ENCODE measurements at regions not wholly inside any gene's neighbourhood (a gene's known extent, or its start where the extent isn't known, plus 50 kb on each side); places are given as distances from the start of the nearest gene placed in this dataset.
A peak's percentile ranks its signal among the peaks of the same experiment; 100 is the strongest.

DNA sequence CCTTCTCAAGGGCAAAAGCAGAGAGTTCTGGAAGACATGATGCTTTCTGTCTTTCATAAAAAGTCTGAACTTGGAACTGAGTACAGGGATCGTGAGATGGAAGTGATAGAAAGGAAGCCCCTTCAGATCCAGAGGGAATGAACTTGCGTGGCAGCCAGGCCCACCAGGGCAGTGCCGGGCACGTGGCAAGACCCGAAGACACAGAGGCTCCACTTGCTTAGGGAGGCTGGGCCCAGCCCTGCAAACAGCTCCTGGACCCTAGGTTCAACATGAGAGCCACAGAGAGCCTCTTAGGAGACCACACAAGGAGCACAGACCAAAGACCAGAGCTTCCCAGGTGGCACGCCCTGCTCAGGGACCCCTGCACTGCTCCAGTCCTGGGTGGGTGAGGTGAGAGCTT is 155.4 kb upstream of the SMIM21 start:
- H3K4me1 ChIP-seq: peaks cover 23% of the 10 kb centered on the region
- no peak for DNase-seq
- no peak overlapping the region; the same call in none of the 2 replicates for H3K27ac ChIP-seq
- H3K4me3 ChIP-seq: no peak overlapping the region
- no peaks in the 10 kb centered on the region for H3K9me3 ChIP-seq (replicated peaks)
- no peaks in the 10 kb centered on the region for H3K36me3 ChIP-seq
- H3K27me3 ChIP-seq: no peaks in the 10 kb centered on the region

GRCh38 chr18:75582406-75582821 is 154.9 kb upstream of the SMIM21 start:
- Histone ChIP-seq H3K27ac (peak overlapping the region; percentile 35), H3K9me3 (replicated peaks) (no peaks in the 10 kb centered on the region), H3K4me1 (peaks cover 23% of the 10 kb centered on the region), H3K36me3 (no peaks in the 10 kb centered on the region), H3K4me3 (no peak overlapping the region), H3K27me3 (no peaks in the 10 kb centered on the region)
- DNase-seq: peak in 1 of 2 experiments; percentile 6

- Histone ChIP-seq H3K4me3 (no peak overlapping the region), H3K4me1 (peaks cover 23% of the 10 kb centered on the region), H3K27me3 (no peaks in the 10 kb centered on the region), H3K27ac (peak overlapping the region; percentile 35), H3K36me3 (no peaks in the 10 kb centered on the region), H3K9me3 (replicated peaks) (no peaks in the 10 kb centered on the region)
- DNase-seq: no peak
Observed at GRCh38 chr18:75581336-75582131, 154.0 kb upstream of the SMIM21 start.

- Histone ChIP-seq H3K4me3 (no peak overlapping the region), H3K27me3 (no peaks in the 10 kb centered on the region), H3K9me3 (replicated peaks) (no peaks in the 10 kb centered on the region), H3K36me3 (no peaks in the 10 kb centered on the region), H3K4me1 (no peaks in the 10 kb centered on the region), H3K27ac (no peak overlapping the region)
- DNase-seq: no peak
Observed at GRCh38 chr18:75574187-75574586, 146.7 kb upstream of the SMIM21 start.

GRCh38 chr18:75563150-75563549 is 135.6 kb upstream of the SMIM21 start:
- no peak for DNase-seq
- H3K4me3 ChIP-seq: no peak overlapping the region
- no peak overlapping the region for H3K27ac ChIP-seq
- no peaks in the 10 kb centered on the region for H3K9me3 ChIP-seq (replicated peaks)
- H3K4me1 ChIP-seq: no peaks in the 10 kb centered on the region
- H3K27me3 ChIP-seq: no peaks in the 10 kb centered on the region
- H3K36me3 ChIP-seq: no peaks in the 10 kb centered on the region

DNA sequence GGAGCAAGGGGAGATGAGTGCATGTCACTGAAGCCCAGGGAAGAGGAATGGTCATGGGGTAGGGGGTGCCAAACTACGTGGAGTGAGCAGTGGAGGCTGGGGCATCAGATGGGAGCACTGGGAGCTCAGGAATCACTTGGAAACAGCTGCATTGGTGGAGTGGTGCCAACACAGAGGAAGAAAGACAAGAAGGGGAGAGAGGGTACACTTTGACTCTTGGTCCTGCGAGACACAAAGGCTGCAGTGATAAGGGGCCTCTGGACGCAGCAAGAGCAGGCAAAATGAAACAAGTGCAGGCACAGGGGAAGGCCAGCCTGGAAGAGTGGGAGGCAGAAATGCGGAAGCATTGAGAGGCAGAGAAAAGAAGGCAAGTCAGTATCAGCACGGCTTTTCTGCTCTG is 134.7 kb upstream of the SMIM21 start:
- DNase-seq: peak in 1 of 2 experiments; percentile 9

GRCh38 chr18:75558790-75559189 is 131.3 kb upstream of the SMIM21 start:
- H3K9me3 ChIP-seq (replicated peaks): no peaks in the 10 kb centered on the region
- DNase-seq: no peak

More for the DNA sequence above, 134.7 kb upstream of the SMIM21 start:
- no peaks in the 10 kb centered on the region for H3K4me1 ChIP-seq
- no peaks in the 10 kb centered on the region for H3K27me3 ChIP-seq
- H3K4me3 ChIP-seq: no peak overlapping the region
- no peaks in the 10 kb centered on the region for H3K36me3 ChIP-seq
- no peak overlapping the region for H3K27ac ChIP-seq
- no peaks in the 10 kb centered on the region for H3K9me3 ChIP-seq (replicated peaks)

GRCh38 chr18:75556841-75557240 is 129.3 kb upstream of the SMIM21 start:
- H3K9me3 ChIP-seq (replicated peaks): no peaks in the 10 kb centered on the region
- H3K27ac ChIP-seq: no peak overlapping the region
- H3K4me1 ChIP-seq: no peaks in the 10 kb centered on the region
- no peaks in the 10 kb centered on the region for H3K27me3 ChIP-seq
- no peak overlapping the region for H3K4me3 ChIP-seq
- no peak for DNase-seq
- H3K36me3 ChIP-seq: no peaks in the 10 kb centered on the region

More at GRCh38 chr18:75558790-75559189, 131.3 kb upstream of the SMIM21 start:
- Histone ChIP-seq H3K36me3 (no peaks in the 10 kb centered on the region), H3K4me3 (no peak overlapping the region), H3K27ac (no peak overlapping the region), H3K4me1 (no peaks in the 10 kb centered on the region), H3K27me3 (no peaks in the 10 kb centered on the region)

DNA sequence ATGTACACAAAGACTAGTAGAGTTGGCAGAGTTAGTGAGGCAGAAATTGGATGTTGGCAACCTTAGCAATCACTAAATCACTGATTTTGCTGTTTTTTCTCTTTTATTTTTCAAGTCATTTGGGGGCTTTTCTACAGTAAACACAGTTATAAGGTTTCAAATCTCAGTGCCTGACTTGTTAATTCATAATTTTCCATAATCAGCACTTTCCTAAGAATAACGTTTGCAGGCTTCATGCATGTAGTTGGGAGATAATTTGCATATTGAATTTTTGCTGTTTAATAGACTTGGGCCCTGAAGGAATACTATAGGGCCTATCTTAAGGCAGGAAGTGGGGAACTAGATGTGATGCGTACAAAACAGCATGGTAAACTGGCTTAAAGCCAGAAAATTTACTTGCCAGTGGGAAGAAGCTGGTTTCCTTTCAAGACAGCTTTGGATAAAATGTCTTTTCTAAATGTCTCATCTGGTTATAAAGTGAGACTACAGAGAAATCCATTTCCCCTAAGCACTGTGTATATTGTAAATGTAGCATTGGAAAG is 127.2 kb upstream of the SMIM21 start:
- DNase-seq: no peak
- Histone ChIP-seq H3K27me3 (no peaks in the 10 kb centered on the region), H3K36me3 (no peaks in the 10 kb centered on the region), H3K9me3 (replicated peaks) (no peaks in the 10 kb centered on the region), H3K4me1 (no peaks in the 10 kb centered on the region), H3K4me3 (no peak overlapping the region), H3K27ac (no peak overlapping the region)

DNA sequence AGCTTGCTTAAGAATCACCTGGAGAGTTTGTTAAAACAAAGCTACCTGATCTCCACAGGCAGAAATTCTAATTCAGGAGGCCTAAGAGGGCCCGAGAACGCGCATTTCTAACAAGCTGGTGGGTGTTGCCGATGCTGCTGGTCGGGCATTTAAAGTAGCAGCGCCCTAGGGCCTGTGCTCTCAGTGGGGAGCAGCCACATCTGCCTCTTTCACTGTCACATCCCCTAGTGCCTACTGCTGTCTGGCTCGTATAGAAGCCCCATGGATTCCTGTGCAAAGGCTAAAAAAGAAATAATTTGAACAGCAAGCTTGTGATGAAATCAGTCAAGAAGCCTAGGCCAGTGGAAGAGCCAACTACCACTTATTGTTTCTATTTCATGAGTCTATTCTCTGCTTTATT is 126.7 kb upstream of the SMIM21 start:
- Histone ChIP-seq H3K9me3 (replicated peaks) (no peaks in the 10 kb centered on the region), H3K4me1 (no peaks in the 10 kb centered on the region), H3K4me3 (no peak overlapping the region), H3K36me3 (no peaks in the 10 kb centered on the region), H3K27me3 (no peaks in the 10 kb centered on the region), H3K27ac (no peak overlapping the region)
- DNase-seq: no peak

DNA sequence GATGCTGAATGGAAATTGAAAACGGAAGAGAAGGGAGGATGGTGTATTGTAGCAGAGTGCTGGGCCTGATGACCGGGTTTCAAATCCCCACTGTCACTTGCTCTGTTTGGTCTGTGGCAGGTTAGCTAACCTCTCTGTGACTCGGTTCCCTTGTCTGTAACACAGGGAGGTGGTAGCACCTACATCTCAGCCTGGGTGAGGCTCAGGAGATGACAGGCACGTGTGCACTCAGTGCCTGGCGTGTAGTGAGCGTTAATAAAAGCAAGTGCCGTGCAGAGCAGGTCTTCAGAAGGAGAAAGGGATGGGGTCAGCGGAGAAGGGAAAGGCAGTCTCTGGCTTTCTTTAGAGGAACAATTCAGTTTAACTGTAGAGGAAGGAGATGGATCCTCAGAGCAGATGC is 125.5 kb upstream of the SMIM21 start:
- H3K4me1 ChIP-seq: no peaks in the 10 kb centered on the region

DNA sequence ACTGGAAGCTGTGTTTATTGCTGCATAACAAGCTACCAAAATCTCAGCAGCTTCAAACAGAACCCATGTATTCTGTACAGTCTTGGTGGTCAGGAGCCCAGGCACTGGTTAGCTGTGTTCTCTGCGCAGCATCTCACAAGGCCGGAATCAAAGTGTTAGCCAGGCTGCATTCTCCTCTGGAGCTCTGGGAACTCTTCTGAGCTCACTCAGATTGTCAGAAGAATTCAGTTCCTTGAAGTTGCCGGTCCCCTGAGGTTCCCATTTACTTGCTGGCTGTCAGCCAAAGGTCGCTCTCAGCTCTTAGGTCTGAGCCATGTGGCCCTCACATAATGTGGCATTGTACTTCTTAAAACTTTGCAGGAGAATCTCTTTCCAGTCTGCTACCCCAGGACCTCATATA is 123.6 kb upstream of the SMIM21 start:
- H3K9me3 ChIP-seq (replicated peaks): no peaks in the 10 kb centered on the region
- no peaks in the 10 kb centered on the region for H3K27me3 ChIP-seq
- H3K4me3 ChIP-seq: no peak overlapping the region
- peak in 1 of 2 experiments; percentile 28 for DNase-seq
- H3K36me3 ChIP-seq: no peaks in the 10 kb centered on the region
- no peaks in the 10 kb centered on the region for H3K4me1 ChIP-seq
- no peak overlapping the region for H3K27ac ChIP-seq

More for the DNA sequence above, 125.5 kb upstream of the SMIM21 start:
- H3K27me3 ChIP-seq: no peaks in the 10 kb centered on the region
- no peak overlapping the region for H3K27ac ChIP-seq
- no peaks in the 10 kb centered on the region for H3K36me3 ChIP-seq
- DNase-seq: no peak
- H3K4me3 ChIP-seq: no peak overlapping the region
- H3K9me3 ChIP-seq (replicated peaks): no peaks in the 10 kb centered on the region

GRCh38 chr18:75548353-75548905 is 120.9 kb upstream of the SMIM21 start:
- no peaks in the 10 kb centered on the region for H3K27me3 ChIP-seq

DNA sequence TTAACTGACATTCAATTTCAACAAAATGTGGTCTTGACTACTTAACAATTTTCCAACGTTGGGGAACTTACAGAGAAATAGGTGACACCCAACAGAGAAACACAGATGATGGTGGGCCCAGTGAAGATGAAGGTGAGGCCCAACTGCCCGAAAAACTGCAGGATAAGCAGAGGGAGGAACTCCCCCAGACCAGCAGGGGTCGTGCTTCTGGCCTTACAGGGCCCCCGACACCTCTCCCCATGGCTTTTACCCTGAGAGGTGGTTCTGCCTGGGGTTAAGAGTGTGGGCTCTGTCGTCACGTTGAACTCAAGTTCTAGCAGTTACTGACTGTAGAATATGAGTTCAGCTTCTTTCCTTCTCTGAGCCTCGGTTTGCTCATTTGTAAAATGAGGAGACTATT is 119.5 kb upstream of the SMIM21 start:
- Histone ChIP-seq H3K27me3 (no peaks in the 10 kb centered on the region), H3K9me3 (replicated peaks) (no peaks in the 10 kb centered on the region), H3K4me3 (no peak overlapping the region), H3K4me1 (peaks cover 5% of the 10 kb centered on the region; the same call in 1 of the 2 replicates), H3K27ac (no peak overlapping the region), H3K36me3 (no peaks in the 10 kb centered on the region)
- DNase-seq: no peak

More at GRCh38 chr18:75548353-75548905, 120.9 kb upstream of the SMIM21 start:
- Histone ChIP-seq H3K36me3 (no peaks in the 10 kb centered on the region), H3K27ac (no peak overlapping the region), H3K4me1 (peaks cover 5% of the 10 kb centered on the region; the same call in 1 of the 2 replicates), H3K4me3 (no peak overlapping the region), H3K9me3 (replicated peaks) (no peaks in the 10 kb centered on the region)
- peak; percentile 19 to 50 for DNase-seq

DNA sequence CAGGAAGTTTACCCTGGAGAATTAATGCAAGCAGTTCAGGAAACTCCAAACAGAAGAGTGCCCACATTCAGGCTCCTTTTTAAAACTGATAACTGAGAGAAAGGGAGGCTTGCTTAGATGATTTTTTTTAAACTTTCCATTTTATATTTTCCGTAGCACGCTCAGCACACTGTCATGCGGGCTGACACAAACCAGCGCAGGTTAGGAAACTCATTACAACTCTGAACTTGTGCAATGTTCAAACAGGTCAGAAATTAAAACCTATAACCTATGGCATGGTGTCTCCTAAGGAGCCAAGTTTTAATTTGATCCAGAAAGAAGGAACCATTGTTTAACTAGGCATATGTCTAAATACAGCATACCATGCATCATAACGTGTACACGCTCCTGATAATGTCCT is 117.7 kb upstream of the SMIM21 start:
- no peak overlapping the region for H3K27ac ChIP-seq
- no peak overlapping the region for H3K4me3 ChIP-seq
- H3K9me3 ChIP-seq (replicated peaks): no peaks in the 10 kb centered on the region
- H3K4me1 ChIP-seq: peaks cover 5% of the 10 kb centered on the region; the same call in 1 of the 2 replicates
- no peak for DNase-seq
- no peaks in the 10 kb centered on the region for H3K36me3 ChIP-seq
- no peaks in the 10 kb centered on the region for H3K27me3 ChIP-seq

Data from SJCRH30 (cell line).